A549 (cell line): ENCODE measurements at regions not wholly inside any gene's neighbourhood (a gene's known extent, or its start where the extent isn't known, plus 50 kb on each side); places are given as distances from the start of the nearest gene placed in this dataset.

ENCODE experiments used
- ATAC-seq, 2 experiments: fragments of 200-7000 bp in 1 of 2; fragments of >200 bp in 1 of 2; cut with Nextera tagmentation in 1 of 2; cut with Tn5 transposase in 1 of 2; 3 replicates each; pipeline versions ENCODE4 v1.8.0 to v1.9.1; 2018 to 2020; ENCODE audit warnings: mild to moderate bottlenecking in 1 of 2, moderate library complexity in 1 of 2
- CTCF ChIA-PET: fragments of 300-600 bp; sonication (Branson Sonifier 250); formaldehyde crosslinking; extraction: SDS; loops from one replicate; lab custom pipeline; 2021; ENCODE audit warnings: antibody characterized with exemption, inconsistent platforms; lab: Yijun Ruan, JAX
- POLR2A ChIA-PET: fragments of 350-600 bp; formaldehyde crosslinking; extraction: SDS; loops from one replicate; lab custom pipeline; 2021; ENCODE audit warnings: antibody characterized with exemption, inconsistent platforms; lab: Yijun Ruan, JAX
- DNase-seq, 2 experiments: peaks; one replicate each; pipeline versions ENCODE4 v3.0.0 to v3.0.0-alpha.2; 2011 to 2016; ENCODE audit warnings: low read depth in 1 of 2, low spot score in 1 of 2
- FAIRE-seq: peaks from 2 replicates; lab custom pipeline; 2011; peaks lifted over from hg19 to GRCh38; lab: Jason Lieb, UNC
- H3K27ac ChIP-seq, 2 experiments: fragments of >200 bp; sonication (Bioruptor Twin); formaldehyde crosslinking; 3 replicates each; pipeline ENCODE4 v1.5.1; 2016 to 2017
- H3K4me1 ChIP-seq: fragments of >200 bp; sonication (Bioruptor Twin); formaldehyde crosslinking; 3 replicates; pipeline ENCODE4 v1.6.1; 2016
- H3K4me2 ChIP-seq: fragments of >200 bp; sonication (Bioruptor Twin); formaldehyde crosslinking; 3 replicates; pipeline ENCODE4 v1.6.1; 2016
- H3K4me3 ChIP-seq: fragments of >200 bp; sonication (Bioruptor Twin); formaldehyde crosslinking; 3 replicates; pipeline ENCODE4 v1.5.1; 2016
- H3K9me3 ChIP-seq: fragments of >200 bp; sonication (Bioruptor Twin); formaldehyde crosslinking; 3 replicates; pipeline ENCODE4 v1.6.1; 2016
- BCL3 ChIP-seq: fragments of >200 bp; sonication (Bioruptor Twin); formaldehyde crosslinking; IDR thresholded peaks from 3 replicates; pipeline ENCODE4 v1.6.1; 2016
- BHLHE40 ChIP-seq: IDR thresholded peaks from 2 replicates; pipeline ENCODE4 v1.6.1; 2012; ENCODE audit warnings: low read depth, low read length, inconsistent platforms
- CBX2 ChIP-seq: fragments of 200-600 bp; sonication (generic); IDR thresholded peaks from 2 replicates; pipeline ENCODE4 v1.6.1; 2016; ENCODE audit warnings: low read depth, mild to moderate bottlenecking, borderline replicate concordance
- CBX8 ChIP-seq: fragments of 200-600 bp; sonication (generic); IDR thresholded peaks from 2 replicates; pipeline ENCODE4 v1.6.1; 2016
- CEBPB ChIP-seq, 2 experiments: fragments of >200 bp in 1 of 2; sonication (Bioruptor Twin) in 1 of 2; formaldehyde crosslinking in 1 of 2; IDR thresholded peaks; 2 replicates each; pipeline ENCODE4 v1.6.1; 2012 to 2016
- CHD2 ChIP-seq: fragments of 150-350 bp; IDR thresholded peaks from 2 replicates; pipeline ENCODE4 v1.6.1; 2014; ENCODE audit warnings: low read length; ENCODE audit not compliant: partially characterized antibody
- EP300 ChIP-seq, 2 experiments: fragments of >200 bp; sonication (Bioruptor Twin); formaldehyde crosslinking; IDR thresholded peaks; 2 replicates in 1 of 2; 3 replicates in 1 of 2; pipeline ENCODE4 v1.6.1; 2016 to 2017
- ESRRA ChIP-seq: fragments of 150-350 bp; IDR thresholded peaks from 2 replicates; pipeline ENCODE4 v1.6.1; 2014; ENCODE audit warnings: mild to moderate bottlenecking, low read length, borderline replicate concordance
- FOSL2 ChIP-seq, 2 experiments: fragments of 450-650 bp in 1 of 2; fragments of >200 bp in 1 of 2; sonication (Bioruptor Twin) in 1 of 2; formaldehyde crosslinking; IDR thresholded peaks; 2 replicates each; pipeline versions ENCODE4 v1.5.0 to v1.6.1; 2016 to 2020; ENCODE audit warnings: mild to moderate bottlenecking in 1 of 2, moderate library complexity in 1 of 2
- FOXS1 ChIP-seq: fragments of 250-450 bp; sonication (Bioruptor Pico); IDR thresholded peaks from 2 replicates; pipeline ENCODE4 v1.5.0; 2020; ENCODE audit warnings: mild to moderate bottlenecking, moderate library complexity
- HOXB5 ChIP-seq: fragments of 250-450 bp; sonication (Bioruptor Pico); IDR thresholded peaks from 2 replicates; pipeline ENCODE4 v1.5.0; 2020; ENCODE audit warnings: mild to moderate bottlenecking, moderate library complexity
- JUN ChIP-seq, 2 experiments: fragments of >200 bp; sonication (Bioruptor Twin); formaldehyde crosslinking; IDR thresholded peaks; 2 replicates in 1 of 2; 3 replicates in 1 of 2; pipeline ENCODE4 v1.6.1; 2016 to 2017
- JUNB ChIP-seq: fragments of >200 bp; sonication (Bioruptor Twin); formaldehyde crosslinking; IDR thresholded peaks from 2 replicates; pipeline ENCODE4 v1.6.1; 2016
- KDM5A ChIP-seq: fragments of 200-600 bp; sonication (generic); IDR thresholded peaks from 2 replicates; pipeline ENCODE4 v1.6.1; 2016; ENCODE audit warnings: antibody characterized with exemption, mild to moderate bottlenecking
- MAZ ChIP-seq: fragments of 150-350 bp; IDR thresholded peaks from 2 replicates; pipeline ENCODE4 v1.6.1; 2014; ENCODE audit warnings: antibody characterized with exemption, low read depth, low read length, borderline replicate concordance
- NFE2L2 ChIP-seq: fragments of 150-350 bp; conservative IDR thresholded peaks from 2 replicates; pipeline ENCODE4 v1.6.1; 2014; ENCODE audit warnings: low read length
- NPAS2 ChIP-seq: fragments of 250-450 bp; sonication (Bioruptor Pico); IDR thresholded peaks from 2 replicates; pipeline ENCODE4 v1.8.0; 2022; ENCODE audit warnings: mild to moderate bottlenecking, moderate library complexity, borderline replicate concordance
- PBX3 ChIP-seq: IDR thresholded peaks from 2 replicates; pipeline ENCODE4 v1.6.1; 2012
- POLR2AphosphoS2 ChIP-seq: conservative IDR thresholded peaks from 2 replicates; pipeline ENCODE4 v1.6.1; 2012; ENCODE audit warnings: low read length, improper control_type of control experiment, inconsistent platforms
- RAD21 ChIP-seq, 2 experiments: fragments of >200 bp in 1 of 2; sonication (Bioruptor Twin) in 1 of 2; formaldehyde crosslinking in 1 of 2; IDR thresholded peaks in 1 of 2; conservative IDR thresholded peaks in 1 of 2; 2 replicates in 1 of 2; 3 replicates in 1 of 2; pipeline ENCODE4 v1.6.1; 2012 to 2018; ENCODE audit warnings: inconsistent platforms in 1 of 2
- RARB ChIP-seq: fragments of 250-450 bp; sonication (Bioruptor Pico); IDR thresholded peaks from 2 replicates; pipeline ENCODE4 v1.8.0; 2021; ENCODE audit warnings: mild to moderate bottlenecking, moderate library complexity
- RCOR1 ChIP-seq: fragments of 150-350 bp; IDR thresholded peaks from 2 replicates; pipeline ENCODE4 v1.6.1; 2014; ENCODE audit warnings: antibody characterized with exemption, low read length, low read depth
- RFX5 ChIP-seq: fragments of 450-650 bp; IDR thresholded peaks from 2 replicates; pipeline ENCODE4 v1.7.1; 2014; ENCODE audit warnings: antibody characterized with exemption, mild to moderate bottlenecking, moderate library complexity
- SMC3 ChIP-seq: fragments of >200 bp; sonication (Bioruptor Twin); formaldehyde crosslinking; IDR thresholded peaks from 3 replicates; pipeline ENCODE4 v1.6.1; 2018; ENCODE audit warnings: inconsistent platforms
- SREBF2 ChIP-seq: fragments of 450-650 bp; IDR thresholded peaks from 2 replicates; pipeline ENCODE4 v1.6.1; 2014; ENCODE audit warnings: mild to moderate bottlenecking, moderate library complexity
- TFCP2L1 ChIP-seq: fragments of 250-450 bp; sonication (Bioruptor Pico); IDR thresholded peaks from 2 replicates; pipeline ENCODE4 v1.5.0; 2021; ENCODE audit warnings: mild to moderate bottlenecking
- ZC3H11A ChIP-seq: fragments of 450-650 bp; IDR thresholded peaks from 2 replicates; pipeline ENCODE4 v1.6.1; 2014; ENCODE audit warnings: antibody characterized with exemption, mild to moderate bottlenecking
- ZFP36 ChIP-seq: fragments of 450-650 bp; IDR thresholded peaks from 2 replicates; pipeline ENCODE4 v1.6.1; 2014; ENCODE audit warnings: borderline replicate concordance; ENCODE audit not compliant: partially characterized antibody
- ZNF302 ChIP-seq: fragments of 250-450 bp; sonication (Bioruptor Pico); IDR thresholded peaks from 2 replicates; pipeline ENCODE4 v1.9.0; 2021; ENCODE audit warnings: inconsistent platforms, mild to moderate bottlenecking, moderate library complexity
- ZSCAN20 ChIP-seq: fragments of 250-450 bp; sonication (Bioruptor Pico); IDR thresholded peaks from 2 replicates; pipeline ENCODE4 v1.8.0; 2022; ENCODE audit warnings: mild to moderate bottlenecking, moderate library complexity
- WGBS: methylation state at CpG from one replicate; pipeline ENCODE4 v1.1.6; 2017; ENCODE audit errors: missing lambda C conversion rate; 5-methylcytosine and 5-hydroxymethylcytosine counted together
- TF ChIP-seq, protein P1 (sequence below): fragments of 250-450 bp; sonication (Bioruptor Pico); IDR thresholded peaks from 2 replicates; pipeline ENCODE4 v1.5.0; 2020; ENCODE audit warnings: low read depth, mild to moderate bottlenecking, moderate library complexity
- TF ChIP-seq, protein P2 (sequence below): fragments of >200 bp; sonication (Bioruptor Twin); formaldehyde crosslinking; IDR thresholded peaks from 3 replicates; pipeline ENCODE4 v1.5.1; 2016

GRCh38 chr1:80244372-80244771 lies 1237.8 kb upstream of the ADGRL4 start:
- FAIRE-seq (no peak), DNase-seq (no peak), ATAC-seq (no peak)
- no peaks in the 10 kb centered on the region for H3K4me1 ChIP-seq
- ChIA-PET CTCF (no interaction called here), POLR2A (no interaction called here)
- WGBS, result 26% methylated on average over 1 of the region's 1 CpG
- TF ChIP-seq ZFP36, result no peak
- no peak for TF ChIP-seq BCL3
- TF ChIP-seq FOXS1, result no peak
- no peak for TF ChIP-seq FOSL2 (IDR thresholded peaks at IDR 0.05)
- no peak for TF ChIP-seq FOSL2 (CRISPR knock-in tag; IDR thresholded peaks at IDR 0.05)
- TF ChIP-seq NPAS2 (CRISPR knock-in tag), result no peak
- no peak for TF ChIP-seq RARB
- no peak for TF ChIP-seq HOXB5 (CRISPR knock-in tag)
- no peak for TF ChIP-seq CBX2
- TF ChIP-seq JUNB, result no peak
- no peak for TF ChIP-seq CHD2
- TF ChIP-seq CEBPB (IDR thresholded peaks at IDR 0.05), result no peak
- no peak for TF ChIP-seq JUN (IDR thresholded peaks at IDR 0.05)
- no peak for TF ChIP-seq ZNF302 (CRISPR knock-in tag)
- TF ChIP-seq SMC3, result no peak
- H3K4me3 ChIP-seq, result no peak overlapping the region
- no peaks in the 10 kb centered on the region for H3K9me3 ChIP-seq
- no peak overlapping the region for H3K27ac ChIP-seq
- no peak overlapping the region for H3K4me2 ChIP-seq

DNA sequence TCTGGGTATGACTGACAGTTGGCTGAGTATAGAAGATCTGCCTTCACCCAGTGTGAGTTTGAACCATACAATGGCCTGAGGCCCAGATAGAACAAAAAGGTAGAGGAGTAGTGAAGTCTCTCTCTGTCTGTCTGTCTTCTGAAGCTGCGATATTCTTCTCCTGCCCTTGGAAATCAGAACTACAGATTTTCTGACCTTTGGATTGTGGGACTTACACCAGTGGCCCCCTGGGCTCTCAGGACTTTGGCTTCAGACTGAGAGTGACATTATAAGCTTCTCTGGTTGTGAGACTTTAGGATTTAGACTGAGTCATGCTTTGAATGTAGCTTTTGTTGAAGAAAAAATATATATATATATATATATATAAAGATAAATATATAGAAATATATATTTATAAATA lies 1235.0 kb upstream of the ADGRL4 start:
- POLR2A ChIA-PET, result no interaction called here
- WGBS, result 21% methylated on average over 1 of the region's 1 CpG
- Histone ChIP-seq H3K27ac (no peak overlapping the region), H3K9me3 (no peaks in the 10 kb centered on the region), H3K4me2 (no peak overlapping the region), H3K4me3 (no peak overlapping the region), H3K4me1 (no peaks in the 10 kb centered on the region)
- CTCF ChIA-PET, result no interaction called here
- TF ChIP-seq CBX8 (no peak), JUNB (no peak), NFE2L2 (no peak)
- ATAC-seq, result no peak
- DNase-seq, result no peak
- no peak for FAIRE-seq

GRCh38 chr1:80225510-80225909 lies 1219.0 kb upstream of the ADGRL4 start:
- DNase-seq (no peak), ATAC-seq (no peak), FAIRE-seq (no peak)
- Histone ChIP-seq H3K4me3 (no peak overlapping the region), H3K4me1 (no peaks in the 10 kb centered on the region), H3K27ac (no peak overlapping the region), H3K4me2 (no peak overlapping the region), H3K9me3 (no peaks in the 10 kb centered on the region)
- 23% methylated on average over 2 of the region's 2 CpGs for WGBS
- no peak for TF ChIP-seq RCOR1
- no peak for TF ChIP-seq ESRRA
- TF ChIP-seq, protein P1, sequence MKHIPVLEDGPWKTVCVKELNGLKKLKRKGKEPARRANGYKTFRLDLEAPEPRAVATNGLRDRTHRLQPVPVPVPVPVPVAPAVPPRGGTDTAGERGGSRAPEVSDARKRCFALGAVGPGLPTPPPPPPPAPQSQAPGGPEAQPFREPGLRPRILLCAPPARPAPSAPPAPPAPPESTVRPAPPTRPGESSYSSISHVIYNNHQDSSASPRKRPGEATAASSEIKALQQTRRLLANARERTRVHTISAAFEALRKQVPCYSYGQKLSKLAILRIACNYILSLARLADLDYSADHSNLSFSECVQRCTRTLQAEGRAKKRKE (CRISPR knock-in tag), result no peak
- TF ChIP-seq, protein P2, sequence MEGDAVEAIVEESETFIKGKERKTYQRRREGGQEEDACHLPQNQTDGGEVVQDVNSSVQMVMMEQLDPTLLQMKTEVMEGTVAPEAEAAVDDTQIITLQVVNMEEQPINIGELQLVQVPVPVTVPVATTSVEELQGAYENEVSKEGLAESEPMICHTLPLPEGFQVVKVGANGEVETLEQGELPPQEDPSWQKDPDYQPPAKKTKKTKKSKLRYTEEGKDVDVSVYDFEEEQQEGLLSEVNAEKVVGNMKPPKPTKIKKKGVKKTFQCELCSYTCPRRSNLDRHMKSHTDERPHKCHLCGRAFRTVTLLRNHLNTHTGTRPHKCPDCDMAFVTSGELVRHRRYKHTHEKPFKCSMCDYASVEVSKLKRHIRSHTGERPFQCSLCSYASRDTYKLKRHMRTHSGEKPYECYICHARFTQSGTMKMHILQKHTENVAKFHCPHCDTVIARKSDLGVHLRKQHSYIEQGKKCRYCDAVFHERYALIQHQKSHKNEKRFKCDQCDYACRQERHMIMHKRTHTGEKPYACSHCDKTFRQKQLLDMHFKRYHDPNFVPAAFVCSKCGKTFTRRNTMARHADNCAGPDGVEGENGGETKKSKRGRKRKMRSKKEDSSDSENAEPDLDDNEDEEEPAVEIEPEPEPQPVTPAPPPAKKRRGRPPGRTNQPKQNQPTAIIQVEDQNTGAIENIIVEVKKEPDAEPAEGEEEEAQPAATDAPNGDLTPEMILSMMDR, result no peak
- no peak for TF ChIP-seq BHLHE40
- TF ChIP-seq ZSCAN20 (CRISPR knock-in tag), result no peak
- TF ChIP-seq RAD21 (conservative IDR thresholded peaks at IDR 0.05 in 1 of 2, IDR thresholded peaks at IDR 0.05 in 1 of 2), result no peak
- no peak for TF ChIP-seq EP300 (IDR thresholded peaks at IDR 0.05)
- no peak for TF ChIP-seq ZC3H11A
- no peak for TF ChIP-seq TFCP2L1
- no peak for TF ChIP-seq MAZ
- no peak for TF ChIP-seq SREBF2
- no peak for TF ChIP-seq RFX5
- TF ChIP-seq KDM5A, result no peak
- no peak for TF ChIP-seq POLR2AphosphoS2
- no peak for TF ChIP-seq PBX3
- CTCF ChIA-PET, result no interaction called here
- POLR2A ChIA-PET, result no interaction called here
